ENCODE measurements at regions not wholly inside any gene's neighbourhood (a gene's known extent, or its start where the extent isn't known, plus 50 kb on each side); places are given as distances from the start of the nearest gene placed in this dataset.

DNA sequence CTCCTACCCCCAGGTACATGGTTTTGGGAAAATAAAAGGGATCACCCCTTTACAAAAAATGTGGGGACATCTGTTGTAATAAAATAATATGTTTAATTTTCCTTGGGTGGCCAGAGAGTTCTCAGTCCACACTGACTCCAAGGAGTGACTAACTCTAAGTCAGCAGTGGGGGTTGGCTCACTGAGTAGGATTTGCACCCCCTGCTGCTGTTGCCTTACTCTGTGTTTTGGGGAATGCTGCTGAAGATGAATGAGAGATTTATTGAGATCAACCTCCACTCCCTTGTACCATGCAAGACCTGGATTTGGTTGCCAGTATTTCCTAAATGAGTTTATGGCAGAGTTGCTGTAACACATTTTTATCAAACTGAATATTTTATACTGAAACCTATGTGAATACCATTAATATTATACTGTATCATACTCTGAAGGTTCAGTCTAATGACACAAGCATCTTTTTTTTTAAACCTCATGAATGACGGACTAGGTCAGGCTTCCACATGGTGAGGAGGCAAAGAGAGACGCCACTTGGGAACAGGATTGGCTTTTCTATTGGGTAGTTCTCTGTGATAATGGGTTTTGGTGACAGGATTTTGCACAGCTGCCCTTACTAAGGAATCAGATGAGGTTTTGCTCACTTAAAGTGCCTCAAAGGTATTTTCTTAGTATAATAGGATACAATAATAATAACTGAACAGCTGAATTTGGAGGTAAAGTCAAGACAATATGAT lies 121.3 kb upstream of the OSMR start:
- no peak overlapping the region for H3K9ac ChIP-seq (ENCODE audit: low read depth, low read length)
- no peak overlapping the region for H3K4me3 ChIP-seq (ENCODE audit: low read depth, low read length)

DNA sequence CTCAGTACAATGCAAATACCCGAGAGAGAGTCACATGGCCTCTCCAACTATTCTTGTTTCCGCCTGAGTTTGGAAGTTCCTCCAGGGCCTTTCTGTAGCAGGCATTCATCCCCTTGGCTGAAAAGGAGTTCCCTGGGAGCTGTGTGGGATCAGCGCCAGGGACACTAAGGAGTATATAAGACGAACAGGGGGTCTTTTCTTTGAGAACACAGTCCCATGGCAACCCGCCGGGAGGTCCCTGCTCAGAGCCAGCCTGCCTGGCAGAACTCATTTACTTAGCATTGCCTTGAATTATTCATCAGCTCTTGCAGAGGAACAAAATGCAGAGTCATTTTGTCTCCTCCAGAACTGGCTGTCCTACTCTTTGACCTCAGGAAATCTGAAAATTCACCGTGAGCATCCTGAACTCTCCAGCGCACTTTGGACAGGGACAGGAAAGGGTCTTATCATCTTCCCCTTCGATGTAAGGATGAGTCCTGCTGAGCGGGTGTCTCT lies 120.4 kb upstream of the OSMR start:
- Histone ChIP-seq H3K9me3 (ENCODE audit: control insufficient read depth, insufficient read depth, low read length) (no peaks in the 10 kb centered on the region), H3K4me3 (ENCODE audit: low read depth, low read length) (no peak overlapping the region), H3K27me3 (ENCODE audit: control insufficient read depth, insufficient read depth, low read length) (no peaks in the 10 kb centered on the region), H3K36me3 (ENCODE audit: control insufficient read depth, insufficient read depth, low read length) (no peaks in the 10 kb centered on the region), H3K4me1 (ENCODE audit: control insufficient read depth, insufficient read depth, low read length) (peaks cover 3% of the 10 kb centered on the region), H3K9ac (ENCODE audit: low read depth, low read length) (no peak overlapping the region)

More for the DNA sequence above, 121.3 kb upstream of the OSMR start:
- H3K36me3 ChIP-seq (ENCODE audit: control insufficient read depth, insufficient read depth, low read length) = no peaks in the 10 kb centered on the region
- peaks cover 3% of the 10 kb centered on the region for H3K4me1 ChIP-seq (ENCODE audit: control insufficient read depth, insufficient read depth, low read length)
- no peaks in the 10 kb centered on the region for H3K9me3 ChIP-seq (ENCODE audit: control insufficient read depth, insufficient read depth, low read length)
- no peaks in the 10 kb centered on the region for H3K27me3 ChIP-seq (ENCODE audit: control insufficient read depth, insufficient read depth, low read length)

DNA sequence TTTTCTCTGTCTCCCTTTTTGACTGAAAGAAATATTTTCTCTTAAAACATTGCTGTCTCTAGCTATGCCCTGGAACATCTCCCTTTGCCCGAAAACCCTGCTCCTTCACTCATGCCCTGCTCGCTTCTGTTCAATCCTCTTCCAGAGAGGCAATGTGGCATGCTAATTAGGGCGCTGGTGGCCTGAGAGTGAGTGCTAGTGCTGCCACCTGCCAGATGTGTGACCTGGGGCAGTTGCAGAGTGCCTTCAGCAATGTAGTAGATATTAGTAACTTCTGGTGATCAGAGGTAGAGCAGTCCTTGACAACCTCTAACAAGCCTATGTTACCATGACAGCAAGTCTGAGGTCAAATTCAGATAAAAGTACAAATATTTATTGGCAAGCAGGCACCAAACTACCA lies 119.5 kb upstream of the OSMR start:
- Histone ChIP-seq H3K9me3 (ENCODE audit: control insufficient read depth, insufficient read depth, low read length) (no peaks in the 10 kb centered on the region), H3K4me1 (ENCODE audit: control insufficient read depth, insufficient read depth, low read length) (peaks cover 3% of the 10 kb centered on the region), H3K36me3 (ENCODE audit: control insufficient read depth, insufficient read depth, low read length) (no peaks in the 10 kb centered on the region), H3K4me3 (ENCODE audit: low read depth, low read length) (no peak overlapping the region), H3K27me3 (ENCODE audit: control insufficient read depth, insufficient read depth, low read length) (no peaks in the 10 kb centered on the region), H3K9ac (ENCODE audit: low read depth, low read length) (no peak overlapping the region)

DNA sequence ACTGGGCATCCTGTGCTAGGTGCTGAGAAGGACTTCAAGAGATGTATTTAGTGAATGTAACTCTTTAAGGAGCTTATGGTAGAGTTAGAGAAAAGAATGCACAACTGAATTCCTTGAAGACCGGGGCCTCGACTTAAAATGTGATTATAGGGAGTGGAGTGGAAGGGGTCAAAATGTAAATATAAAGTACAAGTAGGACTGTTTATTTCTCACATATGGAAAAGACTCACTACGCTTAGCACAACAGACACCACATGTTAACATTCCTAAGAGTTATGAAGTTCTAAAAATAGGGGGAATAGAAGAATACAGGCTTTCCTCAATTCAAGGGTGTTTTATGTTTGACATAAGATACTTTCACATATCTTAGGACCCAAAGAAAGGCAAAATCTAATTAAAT lies 117.8 kb upstream of the OSMR start:
- Histone ChIP-seq H3K9ac (ENCODE audit: low read depth, low read length) (no peak overlapping the region), H3K9me3 (ENCODE audit: control insufficient read depth, insufficient read depth, low read length) (no peaks in the 10 kb centered on the region), H3K4me1 (ENCODE audit: control insufficient read depth, insufficient read depth, low read length) (peaks cover 3% of the 10 kb centered on the region), H3K4me3 (ENCODE audit: low read depth, low read length) (no peak overlapping the region), H3K36me3 (ENCODE audit: control insufficient read depth, insufficient read depth, low read length) (no peaks in the 10 kb centered on the region), H3K27me3 (ENCODE audit: control insufficient read depth, insufficient read depth, low read length) (no peaks in the 10 kb centered on the region)

DNA sequence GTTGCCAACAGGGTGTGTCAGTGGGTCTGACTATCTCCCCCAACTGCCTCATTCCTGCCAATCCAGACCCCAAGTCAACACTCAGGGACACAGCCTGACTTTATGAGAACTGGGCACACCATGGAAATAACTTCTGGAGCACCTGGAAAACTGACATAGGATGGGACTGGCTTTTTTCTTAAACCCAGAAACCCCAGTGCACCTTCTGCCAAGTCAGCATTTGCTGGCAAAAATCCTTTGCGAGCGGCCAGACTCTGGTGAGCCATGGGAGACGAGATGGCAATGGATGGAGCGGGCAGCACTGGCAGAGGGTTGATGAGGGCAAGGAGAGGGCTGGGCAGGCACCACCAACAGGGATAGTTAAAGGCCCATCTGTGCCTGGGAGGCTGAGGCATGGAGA lies 114.4 kb upstream of the OSMR start:
- Histone ChIP-seq H3K4me1 (ENCODE audit: control insufficient read depth, insufficient read depth, low read length) (no peaks in the 10 kb centered on the region), H3K9me3 (ENCODE audit: control insufficient read depth, insufficient read depth, low read length) (no peaks in the 10 kb centered on the region), H3K4me3 (ENCODE audit: low read depth, low read length) (no peak overlapping the region), H3K36me3 (ENCODE audit: control insufficient read depth, insufficient read depth, low read length) (no peaks in the 10 kb centered on the region), H3K27me3 (ENCODE audit: control insufficient read depth, insufficient read depth, low read length) (no peaks in the 10 kb centered on the region), H3K9ac (ENCODE audit: low read depth, low read length) (no peak overlapping the region)

DNA sequence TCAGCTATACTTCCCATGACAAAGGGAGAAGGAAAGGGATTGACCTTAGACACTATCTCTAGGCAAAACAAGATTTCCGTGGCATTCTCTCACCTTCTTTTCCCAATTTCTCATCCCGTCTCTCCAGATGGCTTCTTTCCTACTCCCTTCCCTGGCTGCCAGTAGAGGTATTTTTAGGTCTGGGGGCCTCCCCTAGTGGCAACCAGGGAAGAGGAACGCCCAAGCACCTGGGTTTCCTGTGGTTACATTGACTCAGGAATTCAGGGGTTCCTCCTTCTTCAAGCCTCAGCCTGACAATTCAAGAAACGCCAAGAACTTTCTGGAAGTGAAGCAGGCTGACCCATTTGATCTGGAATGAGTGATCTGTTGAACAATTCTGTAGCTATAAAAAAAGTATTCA lies 111.5 kb upstream of the OSMR start:
- H3K27me3 ChIP-seq (ENCODE audit: control insufficient read depth, insufficient read depth, low read length) = no peaks in the 10 kb centered on the region
- H3K9me3 ChIP-seq (ENCODE audit: control insufficient read depth, insufficient read depth, low read length) = no peaks in the 10 kb centered on the region
- no peaks in the 10 kb centered on the region for H3K36me3 ChIP-seq (ENCODE audit: control insufficient read depth, insufficient read depth, low read length)
- no peaks in the 10 kb centered on the region for H3K4me1 ChIP-seq (ENCODE audit: control insufficient read depth, insufficient read depth, low read length)
- H3K9ac ChIP-seq (ENCODE audit: low read depth, low read length) = no peak overlapping the region
- H3K4me3 ChIP-seq (ENCODE audit: low read depth, low read length) = no peak overlapping the region

DNA sequence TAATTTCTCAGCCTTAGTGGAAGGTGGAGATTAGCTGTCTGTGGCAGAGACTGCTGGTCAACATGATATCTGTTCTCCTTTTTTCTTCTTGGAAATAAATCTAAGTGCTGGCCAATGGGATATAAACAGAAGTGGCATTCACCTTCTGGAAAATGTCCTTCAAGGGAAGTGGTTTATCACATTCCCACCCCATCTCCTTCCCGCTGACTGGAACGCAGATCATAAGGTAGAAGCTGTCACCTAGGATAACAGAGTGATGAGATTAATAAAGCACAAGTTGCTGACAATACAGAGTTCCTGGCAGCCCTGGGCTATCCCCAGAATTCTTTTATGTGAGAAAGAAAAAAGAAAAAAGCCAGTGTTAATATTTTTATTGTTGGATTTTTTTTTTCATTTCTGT lies 109.7 kb upstream of the OSMR start:
- Histone ChIP-seq H3K4me3 (ENCODE audit: low read depth, low read length) (no peak overlapping the region), H3K27me3 (ENCODE audit: control insufficient read depth, insufficient read depth, low read length) (no peaks in the 10 kb centered on the region), H3K36me3 (ENCODE audit: control insufficient read depth, insufficient read depth, low read length) (no peaks in the 10 kb centered on the region), H3K4me1 (ENCODE audit: control insufficient read depth, insufficient read depth, low read length) (no peaks in the 10 kb centered on the region), H3K9me3 (ENCODE audit: control insufficient read depth, insufficient read depth, low read length) (no peaks in the 10 kb centered on the region), H3K9ac (ENCODE audit: low read depth, low read length) (no peak overlapping the region)

DNA sequence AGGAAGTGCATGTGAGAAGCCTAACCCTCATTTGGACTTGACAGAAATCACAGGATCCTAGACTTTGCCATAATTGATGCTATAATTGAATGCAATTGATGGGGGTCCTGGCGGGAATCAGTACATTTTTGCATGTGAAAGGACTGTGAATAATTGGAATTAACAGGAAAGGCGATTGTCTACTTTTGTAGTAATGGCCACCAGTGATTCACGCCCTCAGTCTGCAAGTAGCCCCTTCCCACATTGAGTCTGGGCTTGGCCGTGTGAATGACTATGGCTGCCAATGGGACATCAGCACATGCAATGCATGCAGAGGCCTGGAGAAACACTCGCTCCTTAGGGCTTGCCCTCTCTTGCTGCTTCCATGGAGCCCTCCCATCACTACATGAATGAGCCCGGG lies 107.8 kb upstream of the OSMR start:
- Histone ChIP-seq H3K4me1 (ENCODE audit: control insufficient read depth, insufficient read depth, low read length) (no peaks in the 10 kb centered on the region), H3K27me3 (ENCODE audit: control insufficient read depth, insufficient read depth, low read length) (no peaks in the 10 kb centered on the region), H3K9ac (ENCODE audit: low read depth, low read length) (no peak overlapping the region), H3K9me3 (ENCODE audit: control insufficient read depth, insufficient read depth, low read length) (no peaks in the 10 kb centered on the region), H3K4me3 (ENCODE audit: low read depth, low read length) (no peak overlapping the region), H3K36me3 (ENCODE audit: control insufficient read depth, insufficient read depth, low read length) (no peaks in the 10 kb centered on the region)

DNA sequence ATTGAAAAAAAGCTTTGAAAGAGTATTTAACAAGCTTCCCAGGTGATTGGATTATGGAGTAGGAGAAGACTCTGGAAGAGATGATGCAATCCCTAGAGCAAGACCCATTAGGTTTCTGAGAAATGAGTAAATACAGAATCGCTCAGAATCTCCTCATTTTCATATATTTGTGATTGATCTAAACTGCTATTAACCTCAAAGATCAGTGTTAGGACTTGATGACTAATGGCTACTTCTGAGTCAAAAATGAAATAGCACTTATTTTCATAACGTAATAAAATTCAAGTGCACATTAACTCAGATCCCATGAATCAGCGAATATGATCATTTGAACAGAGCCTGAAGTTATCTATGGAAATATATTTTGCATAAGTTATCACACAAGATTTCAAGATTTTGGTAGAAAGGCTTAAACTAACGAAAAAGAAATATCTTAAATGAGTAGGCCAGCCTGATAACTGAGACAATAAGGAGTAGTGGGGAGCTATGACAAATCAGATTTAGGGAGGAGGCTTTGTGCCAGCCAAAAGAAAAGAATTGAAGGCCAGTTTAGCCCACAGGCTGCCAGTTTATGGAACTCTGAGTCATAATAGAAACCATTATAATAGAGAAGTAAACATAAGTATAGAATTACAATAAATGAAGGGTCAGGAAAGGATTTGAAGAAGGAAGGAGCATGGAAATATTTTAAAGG lies 106.7 kb upstream of the OSMR start:
- Histone ChIP-seq H3K4me1 (ENCODE audit: control insufficient read depth, insufficient read depth, low read length) (no peaks in the 10 kb centered on the region), H3K4me3 (ENCODE audit: low read depth, low read length) (no peak overlapping the region), H3K9me3 (ENCODE audit: control insufficient read depth, insufficient read depth, low read length) (no peaks in the 10 kb centered on the region), H3K9ac (ENCODE audit: low read depth, low read length) (no peak overlapping the region), H3K36me3 (ENCODE audit: control insufficient read depth, insufficient read depth, low read length) (no peaks in the 10 kb centered on the region), H3K27me3 (ENCODE audit: control insufficient read depth, insufficient read depth, low read length) (no peaks in the 10 kb centered on the region)

DNA sequence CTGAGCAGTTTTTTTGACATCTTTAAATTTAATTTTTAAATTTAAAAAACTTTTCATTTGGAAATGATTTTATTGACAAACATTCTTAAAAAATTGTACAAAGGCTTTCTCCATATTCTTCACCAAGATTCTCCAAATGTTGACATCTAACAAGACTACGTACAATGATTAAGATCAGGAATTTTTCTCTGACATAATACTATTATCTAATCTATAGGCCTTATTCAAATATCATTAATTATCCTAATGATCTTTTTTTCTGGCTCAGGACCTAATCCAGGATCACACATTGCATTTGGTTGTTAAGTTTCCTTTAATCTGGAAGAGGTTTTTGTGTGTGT lies 106.1 kb upstream of the OSMR start:
- H3K36me3 ChIP-seq (ENCODE audit: control insufficient read depth, insufficient read depth, low read length) = no peaks in the 10 kb centered on the region
- no peak overlapping the region for H3K4me3 ChIP-seq (ENCODE audit: low read depth, low read length)
- no peak overlapping the region for H3K9ac ChIP-seq (ENCODE audit: low read depth, low read length)
- H3K9me3 ChIP-seq (ENCODE audit: control insufficient read depth, insufficient read depth, low read length) = no peaks in the 10 kb centered on the region
- no peaks in the 10 kb centered on the region for H3K4me1 ChIP-seq (ENCODE audit: control insufficient read depth, insufficient read depth, low read length)
- no peaks in the 10 kb centered on the region for H3K27me3 ChIP-seq (ENCODE audit: control insufficient read depth, insufficient read depth, low read length)

DNA sequence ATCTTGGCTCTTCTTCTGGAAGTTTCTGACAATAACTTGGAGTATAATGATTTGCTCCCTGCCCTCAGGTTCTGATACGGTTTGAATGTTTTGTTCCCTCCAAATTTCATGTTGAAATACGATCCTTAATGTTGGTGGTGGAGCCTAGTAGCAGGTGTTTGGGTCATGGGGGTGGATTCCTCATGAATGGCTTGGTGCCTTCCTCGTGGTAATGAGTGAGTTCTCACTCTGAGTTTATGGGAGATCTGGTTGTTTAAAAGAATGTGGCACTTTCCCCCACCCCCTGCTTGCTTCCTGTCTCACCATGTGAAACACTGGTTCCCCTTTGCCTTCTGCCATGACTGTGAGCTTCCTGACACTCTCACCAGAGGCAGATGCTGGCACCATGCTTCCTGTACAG lies 103.0 kb upstream of the OSMR start:
- no peak overlapping the region for H3K9ac ChIP-seq (ENCODE audit: low read depth, low read length)
- H3K4me1 ChIP-seq (ENCODE audit: control insufficient read depth, insufficient read depth, low read length) = no peaks in the 10 kb centered on the region
- no peaks in the 10 kb centered on the region for H3K36me3 ChIP-seq (ENCODE audit: control insufficient read depth, insufficient read depth, low read length)
- no peaks in the 10 kb centered on the region for H3K9me3 ChIP-seq (ENCODE audit: control insufficient read depth, insufficient read depth, low read length)
- H3K4me3 ChIP-seq (ENCODE audit: low read depth, low read length) = no peak overlapping the region
- H3K27me3 ChIP-seq (ENCODE audit: control insufficient read depth, insufficient read depth, low read length) = no peaks in the 10 kb centered on the region

DNA sequence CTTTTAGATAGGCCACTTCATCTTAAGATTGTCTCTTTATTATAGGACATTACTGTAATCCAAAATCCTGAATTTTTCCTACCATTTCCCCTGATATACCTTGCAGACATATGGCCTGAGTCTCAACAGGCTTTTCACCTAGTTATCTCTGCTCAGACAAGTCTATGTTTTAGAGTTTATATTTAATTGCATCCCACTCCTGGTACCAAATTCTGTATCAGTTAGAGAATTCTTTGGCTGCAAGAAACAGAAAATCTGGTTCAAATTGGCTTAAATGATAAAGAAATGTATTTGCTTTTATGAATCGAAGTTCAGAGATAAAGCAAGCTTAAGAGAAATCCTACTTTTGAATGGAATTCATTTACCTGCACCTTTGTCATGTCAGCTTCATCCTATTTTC lies 102.2 kb upstream of the OSMR start:
- Histone ChIP-seq H3K36me3 (ENCODE audit: control insufficient read depth, insufficient read depth, low read length) (no peaks in the 10 kb centered on the region), H3K27me3 (ENCODE audit: control insufficient read depth, insufficient read depth, low read length) (no peaks in the 10 kb centered on the region)

More for the DNA sequence above, 102.2 kb upstream of the OSMR start:
- Histone ChIP-seq H3K4me1 (ENCODE audit: control insufficient read depth, insufficient read depth, low read length) (no peaks in the 10 kb centered on the region), H3K4me3 (ENCODE audit: low read depth, low read length) (no peak overlapping the region), H3K9me3 (ENCODE audit: control insufficient read depth, insufficient read depth, low read length) (no peaks in the 10 kb centered on the region), H3K9ac (ENCODE audit: low read depth, low read length) (no peak overlapping the region)

Measured in iPS-15b (cell line).